ENCODE measurements at regions not wholly inside any gene's neighbourhood (a gene's known extent, or its start where the extent isn't known, plus 50 kb on each side); places are given as distances from the start of the nearest gene placed in this dataset.

DNA sequence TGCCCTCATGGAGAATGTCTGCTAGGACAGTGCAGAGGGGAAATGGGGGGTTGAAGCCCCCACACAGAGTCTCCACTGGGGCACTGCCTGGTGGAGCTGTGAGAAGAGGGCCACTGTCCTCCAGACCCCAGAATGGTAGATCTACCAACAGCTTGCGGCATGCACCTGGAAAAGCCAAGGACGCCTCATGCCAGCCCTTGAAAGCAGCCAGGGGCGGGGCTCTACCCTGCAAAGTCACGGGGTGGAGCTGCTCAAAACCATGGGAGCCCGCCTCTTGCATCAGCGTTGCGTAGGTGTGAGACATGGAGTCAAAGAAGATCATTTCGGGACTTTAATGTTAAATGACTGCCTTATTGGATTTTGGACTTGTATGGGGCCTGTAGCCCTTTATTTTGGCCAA is 157.6 kb downstream of the DSEL start:
- no peak for DNase-seq (ENCODE audit: low read depth in 1 of 2, low spot score in 1 of 2)
- no peak overlapping the region for H3K4me3 ChIP-seq (replicated peaks; ENCODE audit: insufficient read depth, low read length)

DNA sequence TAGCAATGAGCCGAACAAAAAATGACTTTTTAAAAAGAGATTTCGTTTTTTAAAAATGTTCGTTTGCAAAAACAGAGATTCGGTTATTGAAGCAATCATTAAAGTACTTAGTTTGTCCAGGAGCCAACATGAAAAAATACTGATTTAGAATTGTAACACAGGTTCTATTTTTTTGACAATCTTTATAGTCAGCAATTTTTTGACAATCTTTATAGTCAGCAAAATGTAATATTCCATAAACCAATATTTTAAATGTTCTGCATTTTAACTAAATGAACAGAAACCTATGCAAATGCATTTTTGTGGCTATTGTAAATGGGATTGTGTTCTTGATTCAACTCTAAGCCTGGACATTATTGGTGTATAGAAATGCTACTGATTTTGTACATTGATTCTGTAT is 161.8 kb downstream of the DSEL start:
- TF ChIP-seq, protein P1, sequence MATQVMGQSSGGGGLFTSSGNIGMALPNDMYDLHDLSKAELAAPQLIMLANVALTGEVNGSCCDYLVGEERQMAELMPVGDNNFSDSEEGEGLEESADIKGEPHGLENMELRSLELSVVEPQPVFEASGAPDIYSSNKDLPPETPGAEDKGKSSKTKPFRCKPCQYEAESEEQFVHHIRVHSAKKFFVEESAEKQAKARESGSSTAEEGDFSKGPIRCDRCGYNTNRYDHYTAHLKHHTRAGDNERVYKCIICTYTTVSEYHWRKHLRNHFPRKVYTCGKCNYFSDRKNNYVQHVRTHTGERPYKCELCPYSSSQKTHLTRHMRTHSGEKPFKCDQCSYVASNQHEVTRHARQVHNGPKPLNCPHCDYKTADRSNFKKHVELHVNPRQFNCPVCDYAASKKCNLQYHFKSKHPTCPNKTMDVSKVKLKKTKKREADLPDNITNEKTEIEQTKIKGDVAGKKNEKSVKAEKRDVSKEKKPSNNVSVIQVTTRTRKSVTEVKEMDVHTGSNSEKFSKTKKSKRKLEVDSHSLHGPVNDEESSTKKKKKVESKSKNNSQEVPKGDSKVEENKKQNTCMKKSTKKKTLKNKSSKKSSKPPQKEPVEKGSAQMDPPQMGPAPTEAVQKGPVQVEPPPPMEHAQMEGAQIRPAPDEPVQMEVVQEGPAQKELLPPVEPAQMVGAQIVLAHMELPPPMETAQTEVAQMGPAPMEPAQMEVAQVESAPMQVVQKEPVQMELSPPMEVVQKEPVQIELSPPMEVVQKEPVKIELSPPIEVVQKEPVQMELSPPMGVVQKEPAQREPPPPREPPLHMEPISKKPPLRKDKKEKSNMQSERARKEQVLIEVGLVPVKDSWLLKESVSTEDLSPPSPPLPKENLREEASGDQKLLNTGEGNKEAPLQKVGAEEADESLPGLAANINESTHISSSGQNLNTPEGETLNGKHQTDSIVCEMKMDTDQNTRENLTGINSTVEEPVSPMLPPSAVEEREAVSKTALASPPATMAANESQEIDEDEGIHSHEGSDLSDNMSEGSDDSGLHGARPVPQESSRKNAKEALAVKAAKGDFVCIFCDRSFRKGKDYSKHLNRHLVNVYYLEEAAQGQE (IDR thresholded peaks at IDR 0.05; ENCODE audit: insufficient replicate concordance, low read depth) = no peak
- TF ChIP-seq, protein P2, sequence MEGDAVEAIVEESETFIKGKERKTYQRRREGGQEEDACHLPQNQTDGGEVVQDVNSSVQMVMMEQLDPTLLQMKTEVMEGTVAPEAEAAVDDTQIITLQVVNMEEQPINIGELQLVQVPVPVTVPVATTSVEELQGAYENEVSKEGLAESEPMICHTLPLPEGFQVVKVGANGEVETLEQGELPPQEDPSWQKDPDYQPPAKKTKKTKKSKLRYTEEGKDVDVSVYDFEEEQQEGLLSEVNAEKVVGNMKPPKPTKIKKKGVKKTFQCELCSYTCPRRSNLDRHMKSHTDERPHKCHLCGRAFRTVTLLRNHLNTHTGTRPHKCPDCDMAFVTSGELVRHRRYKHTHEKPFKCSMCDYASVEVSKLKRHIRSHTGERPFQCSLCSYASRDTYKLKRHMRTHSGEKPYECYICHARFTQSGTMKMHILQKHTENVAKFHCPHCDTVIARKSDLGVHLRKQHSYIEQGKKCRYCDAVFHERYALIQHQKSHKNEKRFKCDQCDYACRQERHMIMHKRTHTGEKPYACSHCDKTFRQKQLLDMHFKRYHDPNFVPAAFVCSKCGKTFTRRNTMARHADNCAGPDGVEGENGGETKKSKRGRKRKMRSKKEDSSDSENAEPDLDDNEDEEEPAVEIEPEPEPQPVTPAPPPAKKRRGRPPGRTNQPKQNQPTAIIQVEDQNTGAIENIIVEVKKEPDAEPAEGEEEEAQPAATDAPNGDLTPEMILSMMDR (IDR thresholded peaks at IDR 0.05; ENCODE audit: insufficient read depth, low read length) = no peak
- TF ChIP-seq SPI1 (IDR thresholded peaks at IDR 0.05; ENCODE audit: borderline replicate concordance, low read depth) (no peak), GABPA (IDR thresholded peaks at IDR 0.05; ENCODE audit: low read depth) (no peak), POLR2AphosphoS5 (IDR thresholded peaks at IDR 0.05; ENCODE audit: low read depth) (no peak)
- DNase-seq (ENCODE audit: low read depth in 1 of 2, low spot score in 1 of 2) = no peak
- H3K4me3 ChIP-seq (replicated peaks; ENCODE audit: insufficient read depth, low read length) = no peak overlapping the region
- H3K27ac ChIP-seq (replicated peaks) = no peak overlapping the region
- H3K27me3 ChIP-seq (ENCODE audit: insufficient read depth, poor library complexity, severe bottlenecking) = no peaks in the 10 kb centered on the region

More for the DNA sequence above, 157.6 kb downstream of the DSEL start:
- no peaks in the 10 kb centered on the region for H3K27me3 ChIP-seq (ENCODE audit: insufficient read depth, poor library complexity, severe bottlenecking)
- no peak for TF ChIP-seq POLR2AphosphoS5 (IDR thresholded peaks at IDR 0.05; ENCODE audit: low read depth)
- no peak for TF ChIP-seq SPI1 (IDR thresholded peaks at IDR 0.05; ENCODE audit: borderline replicate concordance, low read depth)
- TF ChIP-seq, protein P1 (IDR thresholded peaks at IDR 0.05; ENCODE audit: insufficient replicate concordance, low read depth) = no peak
- TF ChIP-seq GABPA (IDR thresholded peaks at IDR 0.05; ENCODE audit: low read depth) = no peak
- TF ChIP-seq, protein P2 (IDR thresholded peaks at IDR 0.05; ENCODE audit: insufficient read depth, low read length) = no peak
- no peak overlapping the region for H3K27ac ChIP-seq (replicated peaks)

DNA sequence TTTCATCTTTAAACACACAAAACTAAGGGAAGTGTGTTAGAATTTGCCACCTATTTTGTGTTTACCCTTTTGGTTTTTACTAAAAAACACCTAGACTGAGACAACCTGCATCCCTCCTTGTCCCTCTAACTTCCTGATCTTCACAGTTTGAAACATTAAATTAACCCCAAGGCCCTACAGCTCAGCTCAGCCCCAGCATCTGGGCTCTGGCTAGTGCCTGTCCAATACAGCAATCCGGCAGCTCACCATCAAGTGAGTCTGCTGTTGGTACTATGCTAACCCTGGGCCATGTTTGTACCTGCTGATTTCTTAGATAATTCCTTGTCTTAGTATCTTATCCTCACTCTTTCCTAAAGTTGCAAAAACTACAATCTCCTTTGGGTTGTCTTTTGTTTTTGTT is 162.4 kb downstream of the DSEL start:
- DNase-seq (ENCODE audit: low read depth in 1 of 2, low spot score in 1 of 2) = no peak
- Histone ChIP-seq H3K4me3 (replicated peaks; ENCODE audit: insufficient read depth, low read length) (no peak overlapping the region), H3K27ac (replicated peaks) (no peak overlapping the region), H3K27me3 (ENCODE audit: insufficient read depth, poor library complexity, severe bottlenecking) (no peaks in the 10 kb centered on the region)
- TF ChIP-seq, protein P1 (IDR thresholded peaks at IDR 0.05; ENCODE audit: insufficient replicate concordance, low read depth) = no peak
- TF ChIP-seq GABPA (IDR thresholded peaks at IDR 0.05; ENCODE audit: low read depth) (no peak), POLR2AphosphoS5 (IDR thresholded peaks at IDR 0.05; ENCODE audit: low read depth) (no peak), SPI1 (IDR thresholded peaks at IDR 0.05; ENCODE audit: borderline replicate concordance, low read depth) (no peak)
- TF ChIP-seq, protein P2 (IDR thresholded peaks at IDR 0.05; ENCODE audit: insufficient read depth, low read length) = no peak
